ENCODE measurements at regions not wholly inside any gene's neighbourhood (a gene's known extent, or its start where the extent isn't known, plus 50 kb on each side); places are given as distances from the start of the nearest gene placed in this dataset.
A peak's percentile ranks its signal among the peaks of the same experiment; 100 is the strongest.

DNA sequence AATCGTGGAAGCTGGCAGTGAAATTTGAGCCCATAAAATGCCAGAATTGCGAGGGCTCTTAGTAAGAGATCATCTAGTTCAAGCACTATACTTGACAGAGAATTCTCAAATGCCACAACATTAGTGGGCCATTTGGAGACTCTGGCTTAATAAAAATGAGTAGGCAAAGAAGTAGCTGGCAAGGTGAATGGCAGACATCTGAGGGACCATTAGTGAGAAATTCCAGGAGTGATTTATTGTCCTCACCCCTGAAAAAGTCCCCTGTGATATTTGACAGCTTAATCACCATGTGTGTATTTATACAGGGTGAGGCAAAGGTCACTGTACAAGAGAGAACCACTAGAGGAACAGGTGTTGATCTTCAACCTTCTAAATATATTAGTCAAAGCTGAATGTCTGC is 207.5 kb downstream of the CHRDL1 start:
- no TSS peak for BruUV-seq (replicated peaks)
- intact Hi-C loops (cut with micrococcal nuclease): loop anchor here (5.0 kb wide), 1 partner anchor 259 kb away; no protein-coding TSS in a partner anchor
- no peaks in the 10 kb centered on the region for H3K4me1 Mint-ChIP-seq (ENCODE audit: insufficient read depth, unreplicated experiment)
- CTCF ChIA-PET: no interaction called here
- no peak overlapping the region for H3K4me3 Mint-ChIP-seq (ENCODE audit: unreplicated experiment)
- H3K27ac Mint-ChIP-seq (ENCODE audit: low read depth, unreplicated experiment): no peak overlapping the region
- H3K9me3 Mint-ChIP-seq (ENCODE audit: unreplicated experiment): peaks cover under 1% of the 10 kb centered on the region
- no peak for DNase-seq (ENCODE audit: unreplicated experiment)
- TF ChIP-seq, protein P1, sequence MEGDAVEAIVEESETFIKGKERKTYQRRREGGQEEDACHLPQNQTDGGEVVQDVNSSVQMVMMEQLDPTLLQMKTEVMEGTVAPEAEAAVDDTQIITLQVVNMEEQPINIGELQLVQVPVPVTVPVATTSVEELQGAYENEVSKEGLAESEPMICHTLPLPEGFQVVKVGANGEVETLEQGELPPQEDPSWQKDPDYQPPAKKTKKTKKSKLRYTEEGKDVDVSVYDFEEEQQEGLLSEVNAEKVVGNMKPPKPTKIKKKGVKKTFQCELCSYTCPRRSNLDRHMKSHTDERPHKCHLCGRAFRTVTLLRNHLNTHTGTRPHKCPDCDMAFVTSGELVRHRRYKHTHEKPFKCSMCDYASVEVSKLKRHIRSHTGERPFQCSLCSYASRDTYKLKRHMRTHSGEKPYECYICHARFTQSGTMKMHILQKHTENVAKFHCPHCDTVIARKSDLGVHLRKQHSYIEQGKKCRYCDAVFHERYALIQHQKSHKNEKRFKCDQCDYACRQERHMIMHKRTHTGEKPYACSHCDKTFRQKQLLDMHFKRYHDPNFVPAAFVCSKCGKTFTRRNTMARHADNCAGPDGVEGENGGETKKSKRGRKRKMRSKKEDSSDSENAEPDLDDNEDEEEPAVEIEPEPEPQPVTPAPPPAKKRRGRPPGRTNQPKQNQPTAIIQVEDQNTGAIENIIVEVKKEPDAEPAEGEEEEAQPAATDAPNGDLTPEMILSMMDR (IDR thresholded peaks at IDR 0.05; ENCODE audit: unreplicated experiment): no peak
- POLR2A ChIA-PET: no interaction called here
- peaks cover 45% of the 10 kb centered on the region for H3K27me3 Mint-ChIP-seq (ENCODE audit: insufficient read depth, unreplicated experiment)
- H3K36me3 Mint-ChIP-seq (ENCODE audit: insufficient read depth, unreplicated experiment): no peaks in the 10 kb centered on the region

GRCh38 chrX:110588853-110589252 is 206.8 kb downstream of the CHRDL1 start:
- Mint-ChIP-seq H3K9me3 (ENCODE audit: unreplicated experiment) (no peaks in the 10 kb centered on the region), H3K36me3 (ENCODE audit: insufficient read depth, unreplicated experiment) (no peaks in the 10 kb centered on the region), H3K4me3 (ENCODE audit: unreplicated experiment) (no peak overlapping the region), H3K27ac (ENCODE audit: low read depth, unreplicated experiment) (no peak overlapping the region), H3K27me3 (ENCODE audit: insufficient read depth, unreplicated experiment) (peaks cover 39% of the 10 kb centered on the region), H3K4me1 (ENCODE audit: insufficient read depth, unreplicated experiment) (no peaks in the 10 kb centered on the region)
- DNase-seq (ENCODE audit: unreplicated experiment): no peak
- TF ChIP-seq, protein P1 (IDR thresholded peaks at IDR 0.05; ENCODE audit: unreplicated experiment): no peak
- ChIA-PET CTCF (no interaction called here), POLR2A (no interaction called here)
- intact Hi-C loops (cut with micrococcal nuclease): loop anchor here (5.0 kb wide), 1 partner anchor 258 kb away; no protein-coding TSS in a partner anchor
- BruUV-seq (replicated peaks): no TSS peak

- TF ChIP-seq, protein P1 (IDR thresholded peaks at IDR 0.05; ENCODE audit: unreplicated experiment): no peak
- Mint-ChIP-seq H3K4me3 (ENCODE audit: unreplicated experiment) (no peak overlapping the region), H3K9me3 (ENCODE audit: unreplicated experiment) (peaks cover 23% of the 10 kb centered on the region), H3K4me1 (ENCODE audit: insufficient read depth, unreplicated experiment) (no peaks in the 10 kb centered on the region), H3K36me3 (ENCODE audit: insufficient read depth, unreplicated experiment) (no peaks in the 10 kb centered on the region), H3K27ac (ENCODE audit: low read depth, unreplicated experiment) (no peak overlapping the region), H3K27me3 (ENCODE audit: insufficient read depth, unreplicated experiment) (peaks cover 28% of the 10 kb centered on the region)
- no TSS peak for BruUV-seq (replicated peaks)
- POLR2A ChIA-PET: no interaction called here
- intact Hi-C loops (cut with micrococcal nuclease): no loop called here
- DNase-seq (ENCODE audit: unreplicated experiment): peak; percentile 57
- CTCF ChIA-PET: interaction anchor here (0.8 kb wide), 1 partner anchor 247 kb away, joined by 3 read pairs; no protein-coding TSS in a partner anchor
Measured at GRCh38 chrX:110600745-110601310, 194.8 kb downstream of the CHRDL1 start.

DNA sequence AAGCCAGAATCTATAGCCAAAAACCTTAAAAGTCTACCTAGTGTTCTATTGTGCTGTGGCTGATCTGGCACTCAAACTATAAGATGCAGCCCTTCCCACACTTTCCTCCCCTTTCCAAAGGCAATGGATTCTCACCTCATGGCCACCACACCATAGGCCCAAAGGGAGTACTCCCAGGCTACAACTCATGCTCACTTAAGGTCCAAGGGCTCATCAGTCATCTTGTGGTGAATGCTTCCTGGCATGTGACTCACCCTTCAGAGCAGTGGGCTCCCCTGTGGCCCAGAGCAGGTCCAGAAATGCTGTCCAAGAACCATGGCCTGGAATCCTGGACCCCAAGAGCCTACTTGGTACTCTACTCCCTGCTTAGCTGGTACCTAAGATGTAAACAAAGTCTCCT is 181.0 kb downstream of the CHRDL1 start:
- BruUV-seq (replicated peaks): no TSS peak
- DNase-seq (ENCODE audit: unreplicated experiment): no peak
- H3K27me3 Mint-ChIP-seq (ENCODE audit: insufficient read depth, unreplicated experiment): peaks cover 29% of the 10 kb centered on the region
- CTCF ChIA-PET: no interaction called here
- TF ChIP-seq, protein P1 (IDR thresholded peaks at IDR 0.05; ENCODE audit: unreplicated experiment): no peak
- no peaks in the 10 kb centered on the region for H3K36me3 Mint-ChIP-seq (ENCODE audit: insufficient read depth, unreplicated experiment)
- intact Hi-C loops (cut with micrococcal nuclease): no loop called here
- H3K4me1 Mint-ChIP-seq (ENCODE audit: insufficient read depth, unreplicated experiment): no peaks in the 10 kb centered on the region
- POLR2A ChIA-PET: no interaction called here
- no peak overlapping the region for H3K4me3 Mint-ChIP-seq (ENCODE audit: unreplicated experiment)
- H3K9me3 Mint-ChIP-seq (ENCODE audit: unreplicated experiment): no peaks in the 10 kb centered on the region
- no peak overlapping the region for H3K27ac Mint-ChIP-seq (ENCODE audit: low read depth, unreplicated experiment)

Measured in MCF 10A (cell line).